Vagina (tissue), 2 donors: ENCODE measurements at regions not wholly inside any gene's neighbourhood (a gene's known extent, or its start where the extent isn't known, plus 50 kb on each side); places are given as distances from the start of the nearest gene placed in this dataset.

ENCODE experiments used
- DNase-seq, 2 donors: peaks; one replicate each; pipeline ENCODE4 v3.0.0-alpha.2; 2017; ENCODE audit errors: extremely low spot score in 2 of 2
- H3K27ac ChIP-seq: fragments of 200-600 bp; sonication (generic); one replicate; pipeline ENCODE4 v1.5.1; 2019
- H3K27me3 ChIP-seq: fragments of 200-600 bp; sonication (generic); one replicate; pipeline ENCODE4 v1.5.1; 2019
- H3K36me3 ChIP-seq, 2 donors: fragments of 200-600 bp; sonication (generic); one replicate each; pipeline ENCODE4 v1.5.1; 2017 to 2019
- H3K4me1 ChIP-seq: fragments of 200-600 bp; sonication (generic); one replicate; pipeline ENCODE4 v1.5.1; 2019
- H3K4me3 ChIP-seq, 2 donors: fragments of 200-600 bp; sonication (generic); 1 replicate in 1 of 2; 2 replicates in 1 of 2; pipeline ENCODE4 v1.5.1; 2016 to 2019
- H3K9me3 ChIP-seq: fragments of 200-600 bp; sonication (generic); one replicate; pipeline ENCODE4 v1.5.1; 2019
- POLR2A ChIP-seq, 2 donors: fragments of 450-650 bp; IDR thresholded peaks; one replicate each; pipeline ENCODE4 v1.6.1; 2017; ENCODE audit warnings: antibody characterized with exemption in 2 of 2, mild to moderate bottlenecking in 2 of 2, moderate library complexity in 2 of 2
- POLR2AphosphoS5 ChIP-seq, 2 donors: sonication (generic); formaldehyde crosslinking; IDR thresholded peaks; one replicate each; pipeline ENCODE4 v1.9.0; 2017; ENCODE audit warnings: antibody characterized with exemption in 2 of 2, mild to moderate bottlenecking in 2 of 2, low read depth in 1 of 2; ENCODE audit not compliant: insufficient read depth in 1 of 2
- intact Hi-C: fragments of 100-400 bp; cut with DNase I; formaldehyde crosslinking; loops from one replicate; pipeline ENCODE4 v1.15.1; 2023
- TF ChIP-seq, protein P1 (sequence below), 3 experiments: fragments of 450-650 bp in 2 of 3; fragments of 200-600 bp in 1 of 3; sonication (generic) in 1 of 3; IDR thresholded peaks; one replicate each; pipeline ENCODE4 v1.5.1; 2017 to 2019; ENCODE audit warnings: antibody characterized with exemption in 3 of 3, mild to moderate bottlenecking in 2 of 3, moderate library complexity in 2 of 3

DNA sequence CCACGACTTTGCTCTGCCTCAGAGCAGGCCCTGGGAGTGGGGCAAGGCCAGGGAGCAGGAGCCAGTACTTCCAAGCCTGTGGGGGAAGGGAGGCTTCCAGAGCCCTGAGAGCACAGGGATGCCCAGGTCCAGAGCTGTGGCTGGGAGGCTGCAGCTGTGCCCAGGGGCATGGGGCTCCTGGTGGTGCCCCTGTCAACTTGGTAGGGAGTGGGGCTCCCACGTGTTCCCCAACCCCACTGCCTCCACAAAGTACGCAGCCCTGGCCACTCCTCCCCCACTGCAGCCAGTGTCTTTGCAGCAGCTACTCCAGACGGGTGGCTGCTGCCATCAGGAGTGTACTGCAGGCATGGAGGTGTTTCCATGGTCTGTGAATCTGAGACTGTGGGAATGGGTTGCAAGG, 294.1 kb upstream of the SNX7 start:
- no peak for DNase-seq
- Histone ChIP-seq H3K9me3 (no peaks in the 10 kb centered on the region), H3K4me3 (no peak overlapping the region), H3K36me3 (no peaks in the 10 kb centered on the region), H3K27me3 (no peaks in the 10 kb centered on the region), H3K4me1 (no peaks in the 10 kb centered on the region), H3K27ac (no peak overlapping the region)
- intact Hi-C loops = no loop called here
- TF ChIP-seq POLR2A (IDR thresholded peaks at IDR 0.05) (no peak), POLR2AphosphoS5 (IDR thresholded peaks at IDR 0.05; ENCODE audit: insufficient read depth in 1 of 2, low read depth in 1 of 2) (no peak)
- TF ChIP-seq, protein P1, sequence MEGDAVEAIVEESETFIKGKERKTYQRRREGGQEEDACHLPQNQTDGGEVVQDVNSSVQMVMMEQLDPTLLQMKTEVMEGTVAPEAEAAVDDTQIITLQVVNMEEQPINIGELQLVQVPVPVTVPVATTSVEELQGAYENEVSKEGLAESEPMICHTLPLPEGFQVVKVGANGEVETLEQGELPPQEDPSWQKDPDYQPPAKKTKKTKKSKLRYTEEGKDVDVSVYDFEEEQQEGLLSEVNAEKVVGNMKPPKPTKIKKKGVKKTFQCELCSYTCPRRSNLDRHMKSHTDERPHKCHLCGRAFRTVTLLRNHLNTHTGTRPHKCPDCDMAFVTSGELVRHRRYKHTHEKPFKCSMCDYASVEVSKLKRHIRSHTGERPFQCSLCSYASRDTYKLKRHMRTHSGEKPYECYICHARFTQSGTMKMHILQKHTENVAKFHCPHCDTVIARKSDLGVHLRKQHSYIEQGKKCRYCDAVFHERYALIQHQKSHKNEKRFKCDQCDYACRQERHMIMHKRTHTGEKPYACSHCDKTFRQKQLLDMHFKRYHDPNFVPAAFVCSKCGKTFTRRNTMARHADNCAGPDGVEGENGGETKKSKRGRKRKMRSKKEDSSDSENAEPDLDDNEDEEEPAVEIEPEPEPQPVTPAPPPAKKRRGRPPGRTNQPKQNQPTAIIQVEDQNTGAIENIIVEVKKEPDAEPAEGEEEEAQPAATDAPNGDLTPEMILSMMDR (IDR thresholded peaks at IDR 0.05) = no peak

DNA sequence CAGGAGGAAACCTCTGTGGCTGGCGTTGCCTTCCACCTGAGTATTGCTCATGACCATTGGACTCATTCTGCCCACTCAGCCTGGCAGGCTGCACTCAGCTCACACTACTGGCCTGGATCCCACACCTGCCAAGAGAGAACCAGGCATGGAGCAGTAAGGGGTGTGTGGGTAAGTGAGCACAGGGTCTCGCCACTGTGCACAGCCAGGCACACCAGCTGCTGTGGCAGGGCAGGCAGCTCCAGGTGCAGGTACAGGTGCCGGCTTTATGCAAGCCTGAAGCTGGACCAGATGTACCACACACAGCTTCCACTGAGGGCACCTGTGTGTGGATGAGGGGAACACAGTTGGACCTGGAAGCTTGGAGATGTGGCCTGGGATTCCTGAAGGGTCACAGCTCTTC, 295.2 kb upstream of the SNX7 start:
- Histone ChIP-seq H3K36me3 (no peaks in the 10 kb centered on the region), H3K9me3 (no peaks in the 10 kb centered on the region), H3K4me3 (no peak overlapping the region), H3K4me1 (no peaks in the 10 kb centered on the region), H3K27me3 (no peaks in the 10 kb centered on the region), H3K27ac (no peak overlapping the region)
- intact Hi-C loops = no loop called here
- DNase-seq = no peak
- TF ChIP-seq POLR2AphosphoS5 (IDR thresholded peaks at IDR 0.05; ENCODE audit: insufficient read depth in 1 of 2, low read depth in 1 of 2) (no peak), POLR2A (IDR thresholded peaks at IDR 0.05) (no peak)
- TF ChIP-seq, protein P1 (IDR thresholded peaks at IDR 0.05) = no peak

- TF ChIP-seq POLR2A (IDR thresholded peaks at IDR 0.05) (no peak), POLR2AphosphoS5 (IDR thresholded peaks at IDR 0.05; ENCODE audit: insufficient read depth in 1 of 2, low read depth in 1 of 2) (no peak)
- TF ChIP-seq, protein P1 (IDR thresholded peaks at IDR 0.05) = no peak
Observed at GRCh38 chr1:98364544-98364943, 297.0 kb upstream of the SNX7 start.

DNA sequence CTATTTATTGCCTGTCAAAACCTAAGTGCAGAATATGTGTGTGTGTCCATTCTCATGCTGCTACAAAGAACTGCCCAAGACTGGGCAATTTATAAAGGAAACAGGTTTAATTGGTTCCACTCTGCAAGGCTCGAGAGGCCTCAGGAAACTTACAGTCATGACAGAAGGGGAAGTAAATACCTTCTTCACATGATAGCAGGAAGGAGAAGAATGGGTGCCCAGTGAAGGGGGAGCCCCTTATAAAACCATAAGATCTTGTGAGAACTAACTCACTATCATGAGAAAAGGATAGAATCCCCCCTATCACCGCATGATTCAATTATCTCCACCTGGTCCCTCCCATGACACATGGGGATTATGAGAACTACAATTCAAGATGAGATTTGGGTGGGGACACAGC, 300.7 kb upstream of the SNX7 start:
- Histone ChIP-seq H3K4me1 (no peaks in the 10 kb centered on the region), H3K4me3 (no peak overlapping the region), H3K36me3 (no peaks in the 10 kb centered on the region), H3K27me3 (no peaks in the 10 kb centered on the region), H3K27ac (no peak overlapping the region), H3K9me3 (no peaks in the 10 kb centered on the region)
- intact Hi-C loops = no loop called here
- no peak for DNase-seq
- TF ChIP-seq, protein P1 (IDR thresholded peaks at IDR 0.05) = no peak
- TF ChIP-seq POLR2A (IDR thresholded peaks at IDR 0.05) = no peak
- TF ChIP-seq POLR2AphosphoS5 (IDR thresholded peaks at IDR 0.05; ENCODE audit: insufficient read depth in 1 of 2, low read depth in 1 of 2) = no peak

More at GRCh38 chr1:98364544-98364943, 297.0 kb upstream of the SNX7 start:
- Histone ChIP-seq H3K36me3 (no peaks in the 10 kb centered on the region), H3K9me3 (no peaks in the 10 kb centered on the region), H3K27me3 (no peaks in the 10 kb centered on the region), H3K4me3 (no peak overlapping the region), H3K4me1 (no peaks in the 10 kb centered on the region), H3K27ac (no peak overlapping the region)
- intact Hi-C loops = no loop called here
- DNase-seq = no peak

GRCh38 chr1:98355656-98356383, 305.7 kb upstream of the SNX7 start:
- intact Hi-C loops = no loop called here
- Histone ChIP-seq H3K36me3 (no peaks in the 10 kb centered on the region), H3K4me3 (no peak overlapping the region), H3K9me3 (no peaks in the 10 kb centered on the region), H3K4me1 (no peaks in the 10 kb centered on the region), H3K27ac (no peak overlapping the region), H3K27me3 (no peaks in the 10 kb centered on the region)
- DNase-seq = no peak
- no peak for TF ChIP-seq POLR2A (IDR thresholded peaks at IDR 0.05)
- TF ChIP-seq POLR2AphosphoS5 (IDR thresholded peaks at IDR 0.05; ENCODE audit: insufficient read depth in 1 of 2, low read depth in 1 of 2) = no peak
- TF ChIP-seq, protein P1 (IDR thresholded peaks at IDR 0.05) = no peak
